ENCODE measurements at regions not wholly inside any gene's neighbourhood (a gene's known extent, or its start where the extent isn't known, plus 50 kb on each side); places are given as distances from the start of the nearest gene placed in this dataset.
A peak's percentile ranks its signal among the peaks of the same experiment; 100 is the strongest.

DNA sequence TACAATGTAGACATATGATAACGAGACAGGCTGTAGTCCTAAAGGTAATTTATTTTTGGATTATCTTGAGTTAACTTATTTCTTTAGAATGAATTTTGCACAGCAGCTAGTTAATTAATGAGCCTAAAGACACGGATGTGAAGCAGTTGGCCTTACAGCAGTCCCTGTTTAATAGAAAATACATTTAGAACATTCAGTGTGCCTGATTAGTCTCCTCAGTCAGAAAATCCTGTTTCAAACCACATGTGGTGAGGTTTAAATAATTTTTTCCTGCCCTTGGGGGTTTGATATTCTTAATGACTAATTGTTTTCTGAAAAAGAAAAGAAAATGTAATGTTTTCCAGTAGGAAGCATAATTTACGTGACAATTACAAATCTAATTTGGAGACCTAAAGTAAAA is 494.2 kb upstream of the CDH8 start:
- Histone ChIP-seq H2AFZ (ENCODE audit: low read length) (no peak overlapping the region), H2BK12ac (ENCODE audit: low read length) (no peak overlapping the region), H3K27ac (replicated peaks; ENCODE audit: low read length) (no peak overlapping the region), H3K4ac (ENCODE audit: low read length) (no peak overlapping the region), H3K4me1 (ENCODE audit: control insufficient read depth in 2 of 2, insufficient read depth in 1 of 2, low read depth in 1 of 2, low read length in 2 of 2) (peaks cover 0 to under 1% of the 10 kb centered on the region in 2 donors), H3K9ac (ENCODE audit: low read depth, low read length, poor library complexity) (no peak overlapping the region), H3K36me3 (replicated peaks in 1 of 2; ENCODE audit: control insufficient read depth in 2 of 2, insufficient read depth in 2 of 2, low read length in 2 of 2) (no peaks in the 10 kb centered on the region), H3K23ac (ENCODE audit: low read depth, low read length, poor library complexity) (no peak overlapping the region), H2BK15ac (ENCODE audit: low read length) (no peak overlapping the region), H3K18ac (ENCODE audit: low read length) (no peak overlapping the region), H2BK120ac (ENCODE audit: low read depth, low read length) (no peak overlapping the region), H2BK5ac (ENCODE audit: low read length) (no peak overlapping the region), H4K8ac (ENCODE audit: low read depth, low read length) (no peak overlapping the region), H3K27me3 (ENCODE audit: control insufficient read depth in 3 of 3, insufficient read depth in 3 of 3, low read depth in 1 of 3, low read length in 3 of 3) (no peaks in the 10 kb centered on the region), H3K4me3 (ENCODE audit: low read length in 2 of 2) (no peak overlapping the region), H2AK5ac (ENCODE audit: low read depth, low read length) (no peak overlapping the region), H3K79me1 (ENCODE audit: low read depth, low read length) (no peaks in the 10 kb centered on the region), H3K14ac (ENCODE audit: low read length) (no peak overlapping the region), H4K91ac (ENCODE audit: low read depth, low read length, poor library complexity) (no peak overlapping the region), H3K9me3 (replicated peaks in 1 of 2; ENCODE audit: control insufficient read depth in 2 of 2, insufficient read depth in 1 of 2, low read depth in 1 of 2, low read length in 2 of 2) (no peaks in the 10 kb centered on the region), H3K4me2 (ENCODE audit: insufficient read depth, low read length, poor library complexity, severe bottlenecking) (no peak overlapping the region)
- WGBS, 2 donors (ENCODE audit: extremely low coverage in 2 of 2, insufficient read length in 2 of 2, insufficient replicate concordance in 1 of 2), result no CpG with 5 or more reads among the region's 3 CpGs
- no peak for DNase-seq (ENCODE audit: low spot score)

DNA sequence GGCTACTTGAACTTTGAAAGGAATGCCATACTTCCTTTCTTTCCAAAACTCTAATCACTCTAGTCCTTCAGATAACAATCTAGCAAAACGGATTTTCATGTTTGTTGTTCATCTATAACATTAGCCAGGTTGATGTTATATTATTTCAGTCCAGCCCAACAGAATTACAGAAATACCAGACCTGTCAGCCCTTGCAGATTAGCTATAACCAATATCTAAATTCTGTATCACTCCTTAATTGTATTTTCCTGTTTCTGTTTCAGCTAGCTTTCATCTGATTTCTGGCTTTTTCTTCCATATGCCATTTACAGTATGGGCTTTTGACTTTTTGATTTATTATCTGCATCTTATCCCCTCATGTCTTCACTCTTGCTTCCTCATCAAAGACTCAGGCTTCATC is 479.8 kb upstream of the CDH8 start:
- Histone ChIP-seq H3K14ac (ENCODE audit: low read length) (no peak overlapping the region), H2BK12ac (ENCODE audit: low read length) (no peak overlapping the region), H3K9ac (ENCODE audit: low read depth, low read length, poor library complexity) (no peak overlapping the region), H3K79me1 (ENCODE audit: low read depth, low read length) (no peaks in the 10 kb centered on the region), H3K4me3 (ENCODE audit: low read length in 2 of 2) (no peak overlapping the region), H4K91ac (ENCODE audit: low read depth, low read length, poor library complexity) (no peak overlapping the region), H3K4me1 (ENCODE audit: control insufficient read depth in 2 of 2, insufficient read depth in 1 of 2, low read depth in 1 of 2, low read length in 2 of 2) (no peaks in the 10 kb centered on the region), H3K9me3 (replicated peaks in 1 of 2; ENCODE audit: control insufficient read depth in 2 of 2, insufficient read depth in 1 of 2, low read depth in 1 of 2, low read length in 2 of 2) (no peaks in the 10 kb centered on the region), H2BK120ac (ENCODE audit: low read depth, low read length) (no peak overlapping the region), H3K18ac (ENCODE audit: low read length) (no peak overlapping the region), H2AFZ (ENCODE audit: low read length) (no peak overlapping the region), H3K4me2 (ENCODE audit: insufficient read depth, low read length, poor library complexity, severe bottlenecking) (no peak overlapping the region), H3K36me3 (replicated peaks in 1 of 2; ENCODE audit: control insufficient read depth in 2 of 2, insufficient read depth in 2 of 2, low read length in 2 of 2) (no peaks in the 10 kb centered on the region), H2BK5ac (ENCODE audit: low read length) (no peak overlapping the region), H4K8ac (ENCODE audit: low read depth, low read length) (no peak overlapping the region), H3K27ac (replicated peaks; ENCODE audit: low read length) (no peak overlapping the region), H3K4ac (ENCODE audit: low read length) (no peak overlapping the region), H2BK15ac (ENCODE audit: low read length) (no peak overlapping the region), H3K27me3 (ENCODE audit: control insufficient read depth in 3 of 3, insufficient read depth in 3 of 3, low read depth in 1 of 3, low read length in 3 of 3) (no peaks in the 10 kb centered on the region), H2AK5ac (ENCODE audit: low read depth, low read length) (no peak overlapping the region), H3K23ac (ENCODE audit: low read depth, low read length, poor library complexity) (no peak overlapping the region)
- no CpG with 5 or more reads among the region's 1 CpG for WGBS, 2 donors (ENCODE audit: extremely low coverage in 2 of 2, insufficient read length in 2 of 2, insufficient replicate concordance in 1 of 2)
- DNase-seq (ENCODE audit: low spot score), result no peak

DNA sequence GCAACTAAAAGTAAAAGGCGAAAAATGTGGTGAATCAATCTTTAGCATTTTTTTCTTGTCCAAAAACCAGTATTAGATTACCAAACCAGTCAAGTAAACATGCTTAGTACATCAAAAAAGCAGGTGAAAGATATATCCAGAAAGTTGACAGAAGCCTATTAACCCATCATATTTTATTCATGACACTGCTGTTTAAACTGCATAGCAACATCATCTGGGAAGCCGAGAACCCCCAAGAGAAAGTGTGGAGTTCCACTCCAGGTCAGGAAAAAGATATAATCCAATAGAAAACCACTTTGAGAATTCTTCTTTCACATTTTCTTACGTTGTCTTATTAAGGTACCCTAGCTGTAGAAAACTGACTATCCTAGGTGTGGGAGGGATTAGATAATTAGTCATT is 466.8 kb upstream of the CDH8 start:
- H3K4me3 ChIP-seq (ENCODE audit: low read length in 2 of 2), result no peak overlapping the region
- H4K91ac ChIP-seq (ENCODE audit: low read depth, low read length, poor library complexity), result no peak overlapping the region
- no peak overlapping the region for H4K8ac ChIP-seq (ENCODE audit: low read depth, low read length)
- H2BK12ac ChIP-seq (ENCODE audit: low read length), result no peak overlapping the region
- no peak overlapping the region for H3K4me2 ChIP-seq (ENCODE audit: insufficient read depth, low read length, poor library complexity, severe bottlenecking)
- H3K9me3 ChIP-seq (replicated peaks in 1 of 2; ENCODE audit: control insufficient read depth in 2 of 2, insufficient read depth in 1 of 2, low read depth in 1 of 2, low read length in 2 of 2), result no peaks in the 10 kb centered on the region
- H2BK5ac ChIP-seq (ENCODE audit: low read length), result no peak overlapping the region
- H2AFZ ChIP-seq (ENCODE audit: low read length), result no peak overlapping the region
- no peak overlapping the region for H2BK15ac ChIP-seq (ENCODE audit: low read length)
- no peak overlapping the region for H2AK5ac ChIP-seq (ENCODE audit: low read depth, low read length)
- H3K18ac ChIP-seq (ENCODE audit: low read length), result no peak overlapping the region
- WGBS, 2 donors (ENCODE audit: extremely low coverage in 2 of 2, insufficient read length in 2 of 2, insufficient replicate concordance in 1 of 2), result no CpG with 5 or more reads among the region's 3 CpGs
- H3K9ac ChIP-seq (ENCODE audit: low read depth, low read length, poor library complexity), result no peak overlapping the region
- DNase-seq (ENCODE audit: low spot score), result no peak
- H3K27me3 ChIP-seq (ENCODE audit: control insufficient read depth in 3 of 3, insufficient read depth in 3 of 3, low read depth in 1 of 3, low read length in 3 of 3), result no peaks in the 10 kb centered on the region
- H2BK120ac ChIP-seq (ENCODE audit: low read depth, low read length), result no peak overlapping the region
- H3K79me1 ChIP-seq (ENCODE audit: low read depth, low read length), result no peaks in the 10 kb centered on the region
- H3K14ac ChIP-seq (ENCODE audit: low read length), result no peak overlapping the region
- H3K4ac ChIP-seq (ENCODE audit: low read length), result no peak overlapping the region
- H3K36me3 ChIP-seq (replicated peaks in 1 of 2; ENCODE audit: control insufficient read depth in 2 of 2, insufficient read depth in 2 of 2, low read length in 2 of 2), result no peaks in the 10 kb centered on the region
- no peak overlapping the region for H3K27ac ChIP-seq (replicated peaks; ENCODE audit: low read length)
- no peak overlapping the region for H3K23ac ChIP-seq (ENCODE audit: low read depth, low read length, poor library complexity)
- H3K4me1 ChIP-seq (ENCODE audit: control insufficient read depth in 2 of 2, insufficient read depth in 1 of 2, low read depth in 1 of 2, low read length in 2 of 2), result no peaks in the 10 kb centered on the region

DNA sequence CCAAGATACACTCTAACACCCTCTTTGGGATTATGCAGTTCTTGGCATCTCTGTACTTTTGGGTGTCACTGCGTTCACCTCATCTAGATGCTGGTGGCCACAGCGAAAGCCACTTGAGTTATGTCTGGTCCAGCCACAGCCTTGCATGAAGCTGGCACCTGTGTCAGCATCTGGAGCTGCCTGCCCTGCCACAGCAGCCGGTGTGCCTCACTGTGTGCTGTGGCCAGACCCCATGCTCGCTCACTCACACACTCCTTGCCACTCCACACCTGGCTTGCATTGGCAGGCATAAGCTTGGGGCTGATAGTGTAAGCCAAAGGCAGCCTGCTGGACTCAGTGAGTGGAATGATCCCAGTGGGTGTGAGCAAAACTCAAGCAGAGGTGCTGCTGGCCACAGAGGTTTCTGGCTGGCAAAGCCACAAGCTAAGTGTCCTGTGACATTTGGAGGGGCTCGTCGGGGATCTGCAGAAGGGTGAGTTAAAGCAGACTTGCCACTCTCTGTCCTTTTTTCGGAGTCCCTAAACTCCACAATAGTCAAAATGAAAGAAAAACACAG is 442.7 kb upstream of the CDH8 start:
- Histone ChIP-seq H3K4me3 (ENCODE audit: low read length in 2 of 2) (no peak overlapping the region), H3K23ac (ENCODE audit: low read depth, low read length, poor library complexity) (no peak overlapping the region), H2AFZ (ENCODE audit: low read length) (peak overlapping the region; percentile 44), H2BK5ac (ENCODE audit: low read length) (no peak overlapping the region), H3K9me3 (replicated peaks in 1 of 2; ENCODE audit: control insufficient read depth in 2 of 2, insufficient read depth in 1 of 2, low read depth in 1 of 2, low read length in 2 of 2) (peaks cover 0 to 12% of the 10 kb centered on the region in 2 donors), H3K18ac (ENCODE audit: low read length) (no peak overlapping the region), H3K27ac (replicated peaks; ENCODE audit: low read length) (no peak overlapping the region), H3K4me2 (ENCODE audit: insufficient read depth, low read length, poor library complexity, severe bottlenecking) (no peak overlapping the region), H3K27me3 (ENCODE audit: control insufficient read depth in 3 of 3, insufficient read depth in 3 of 3, low read depth in 1 of 3, low read length in 3 of 3) (no peaks in the 10 kb centered on the region), H4K91ac (ENCODE audit: low read depth, low read length, poor library complexity) (no peak overlapping the region), H4K8ac (ENCODE audit: low read depth, low read length) (no peak overlapping the region), H3K14ac (ENCODE audit: low read length) (peak overlapping the region; percentile 85), H2BK12ac (ENCODE audit: low read length) (no peak overlapping the region), H2AK5ac (ENCODE audit: low read depth, low read length) (no peak overlapping the region), H3K36me3 (replicated peaks in 1 of 2; ENCODE audit: control insufficient read depth in 2 of 2, insufficient read depth in 2 of 2, low read length in 2 of 2) (no peaks in the 10 kb centered on the region), H2BK15ac (ENCODE audit: low read length) (no peak overlapping the region), H3K4ac (ENCODE audit: low read length) (no peak overlapping the region), H2BK120ac (ENCODE audit: low read depth, low read length) (no peak overlapping the region), H3K4me1 (ENCODE audit: control insufficient read depth in 2 of 2, insufficient read depth in 1 of 2, low read depth in 1 of 2, low read length in 2 of 2) (no peaks in the 10 kb centered on the region), H3K9ac (ENCODE audit: low read depth, low read length, poor library complexity) (peak overlapping the region; percentile 57), H3K79me1 (ENCODE audit: low read depth, low read length) (no peaks in the 10 kb centered on the region)
- DNase-seq (ENCODE audit: low spot score), result no peak
- whole genome bisulfite sequencing, 2 donors (ENCODE audit: extremely low coverage in 2 of 2, insufficient read length in 2 of 2, insufficient replicate concordance in 1 of 2), result no CpG with 5 or more reads among the region's 7 CpGs
